ENCODE measurements at regions not wholly inside any gene's neighbourhood (a gene's known extent, or its start where the extent isn't known, plus 50 kb on each side); places are given as distances from the start of the nearest gene placed in this dataset.
A peak's percentile ranks its signal among the peaks of the same experiment; 100 is the strongest.

GRCh38 chr6:166097914-166098522 lies 69.6 kb downstream of the TBXT start:
- TF ChIP-seq, protein P1, sequence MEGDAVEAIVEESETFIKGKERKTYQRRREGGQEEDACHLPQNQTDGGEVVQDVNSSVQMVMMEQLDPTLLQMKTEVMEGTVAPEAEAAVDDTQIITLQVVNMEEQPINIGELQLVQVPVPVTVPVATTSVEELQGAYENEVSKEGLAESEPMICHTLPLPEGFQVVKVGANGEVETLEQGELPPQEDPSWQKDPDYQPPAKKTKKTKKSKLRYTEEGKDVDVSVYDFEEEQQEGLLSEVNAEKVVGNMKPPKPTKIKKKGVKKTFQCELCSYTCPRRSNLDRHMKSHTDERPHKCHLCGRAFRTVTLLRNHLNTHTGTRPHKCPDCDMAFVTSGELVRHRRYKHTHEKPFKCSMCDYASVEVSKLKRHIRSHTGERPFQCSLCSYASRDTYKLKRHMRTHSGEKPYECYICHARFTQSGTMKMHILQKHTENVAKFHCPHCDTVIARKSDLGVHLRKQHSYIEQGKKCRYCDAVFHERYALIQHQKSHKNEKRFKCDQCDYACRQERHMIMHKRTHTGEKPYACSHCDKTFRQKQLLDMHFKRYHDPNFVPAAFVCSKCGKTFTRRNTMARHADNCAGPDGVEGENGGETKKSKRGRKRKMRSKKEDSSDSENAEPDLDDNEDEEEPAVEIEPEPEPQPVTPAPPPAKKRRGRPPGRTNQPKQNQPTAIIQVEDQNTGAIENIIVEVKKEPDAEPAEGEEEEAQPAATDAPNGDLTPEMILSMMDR (IDR thresholded peaks at IDR 0.05; ENCODE audit: unreplicated experiment): peak; percentile 97
- Mint-ChIP-seq H3K9me3 (ENCODE audit: low read depth) (peaks cover 23% of the 10 kb centered on the region), H3K27me3 (peaks cover 5% of the 10 kb centered on the region), H3K36me3 (ENCODE audit: insufficient read depth) (no peaks in the 10 kb centered on the region), H3K4me3 (ENCODE audit: low read depth) (peak overlapping the region; percentile 80), H3K27ac (no peak overlapping the region), H3K4me1 (ENCODE audit: low read depth) (no peaks in the 10 kb centered on the region)
- peak; percentile 85 for DNase-seq (ENCODE audit: low spot score, unreplicated experiment)

GRCh38 chr6:166087852-166088251 lies 79.8 kb downstream of the TBXT start:
- Mint-ChIP-seq H3K27ac (no peak overlapping the region), H3K4me3 (ENCODE audit: low read depth) (no peak overlapping the region), H3K9me3 (ENCODE audit: low read depth) (peaks cover 7% of the 10 kb centered on the region), H3K4me1 (ENCODE audit: low read depth) (peaks cover 3% of the 10 kb centered on the region), H3K27me3 (peaks cover 6% of the 10 kb centered on the region), H3K36me3 (ENCODE audit: insufficient read depth) (no peaks in the 10 kb centered on the region)
- TF ChIP-seq, protein P1 (IDR thresholded peaks at IDR 0.05; ENCODE audit: unreplicated experiment): no peak
- no peak for DNase-seq (ENCODE audit: low spot score, unreplicated experiment)

DNA sequence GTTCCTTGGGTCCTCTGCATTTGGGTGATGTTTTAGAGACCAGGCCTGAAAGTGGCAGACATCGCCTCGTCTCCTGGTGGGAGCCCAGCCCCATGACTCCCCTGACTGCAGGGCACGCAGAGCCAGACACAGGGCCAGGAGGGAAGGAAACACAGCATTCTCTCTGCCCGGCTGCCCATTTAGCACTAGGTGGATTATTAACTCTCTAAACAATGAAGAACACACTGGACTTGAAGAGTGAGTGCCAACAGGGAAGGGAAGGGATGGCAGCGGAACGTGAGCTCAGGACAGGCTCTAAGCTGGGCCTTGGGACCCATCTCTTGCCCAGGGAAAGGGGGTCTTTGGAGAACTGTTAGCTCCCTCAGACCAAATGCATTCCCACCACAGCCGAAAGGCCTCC lies 80.4 kb downstream of the TBXT start:
- H3K27me3 Mint-ChIP-seq: peaks cover 6% of the 10 kb centered on the region
- TF ChIP-seq, protein P1 (IDR thresholded peaks at IDR 0.05; ENCODE audit: unreplicated experiment): no peak
- peaks cover 7% of the 10 kb centered on the region for H3K9me3 Mint-ChIP-seq (ENCODE audit: low read depth)
- H3K4me3 Mint-ChIP-seq (ENCODE audit: low read depth): no peak overlapping the region
- no peaks in the 10 kb centered on the region for H3K36me3 Mint-ChIP-seq (ENCODE audit: insufficient read depth)
- peaks cover 3% of the 10 kb centered on the region for H3K4me1 Mint-ChIP-seq (ENCODE audit: low read depth)
- no peak overlapping the region for H3K27ac Mint-ChIP-seq
- no peak for DNase-seq (ENCODE audit: low spot score, unreplicated experiment)

GRCh38 chr6:166085500-166085899 lies 82.2 kb downstream of the TBXT start:
- Mint-ChIP-seq H3K27ac (no peak overlapping the region), H3K27me3 (peaks cover 6% of the 10 kb centered on the region), H3K4me1 (ENCODE audit: low read depth) (peaks cover 3% of the 10 kb centered on the region), H3K4me3 (ENCODE audit: low read depth) (no peak overlapping the region), H3K9me3 (ENCODE audit: low read depth) (no peaks in the 10 kb centered on the region), H3K36me3 (ENCODE audit: insufficient read depth) (no peaks in the 10 kb centered on the region)
- TF ChIP-seq, protein P1 (IDR thresholded peaks at IDR 0.05; ENCODE audit: unreplicated experiment): no peak
- DNase-seq (ENCODE audit: low spot score, unreplicated experiment): no peak

- DNase-seq (ENCODE audit: low spot score, unreplicated experiment): no peak
- Mint-ChIP-seq H3K27me3 (peaks cover 6% of the 10 kb centered on the region), H3K4me1 (ENCODE audit: low read depth) (peaks cover 3% of the 10 kb centered on the region), H3K27ac (no peak overlapping the region), H3K4me3 (ENCODE audit: low read depth) (no peak overlapping the region), H3K9me3 (ENCODE audit: low read depth) (no peaks in the 10 kb centered on the region), H3K36me3 (ENCODE audit: insufficient read depth) (no peaks in the 10 kb centered on the region)
- TF ChIP-seq, protein P1 (IDR thresholded peaks at IDR 0.05; ENCODE audit: unreplicated experiment): no peak
Measured at GRCh38 chr6:166084951-166085350, 82.7 kb downstream of the TBXT start.
